Panc1 (cell line): ENCODE measurements at regions not wholly inside any gene's neighbourhood (a gene's known extent, or its start where the extent isn't known, plus 50 kb on each side); places are given as distances from the start of the nearest gene placed in this dataset.

ENCODE experiments used
- CTCF ChIP-seq: fragments of 450-650 bp; IDR thresholded peaks from 2 replicates; pipeline ENCODE4 v1.5.1; 2017; ENCODE audit warnings: mild to moderate bottlenecking
- POLR2AphosphoS5 ChIP-seq: IDR thresholded peaks from 2 replicates; pipeline ENCODE4 v1.6.1; 2012; ENCODE audit warnings: mild to moderate bottlenecking, low read depth, low read length, moderate library complexity
- SIN3A ChIP-seq: IDR thresholded peaks from 2 replicates; pipeline ENCODE4 v1.6.1; 2012; ENCODE audit warnings: low read depth, mild to moderate bottlenecking, low read length, moderate library complexity, borderline replicate concordance; ENCODE audit not compliant: insufficient read depth
- TCF7L2 ChIP-seq: IDR thresholded peaks from 2 replicates; pipeline ENCODE4 v1.6.1; 2011; ENCODE audit warnings: mild to moderate bottlenecking, low read depth, low read length, inconsistent platforms
- TF ChIP-seq, protein P1 (sequence below), 2 experiments: IDR thresholded peaks; 2 replicates each; pipeline ENCODE4 v1.6.1; 2011 to 2012; ENCODE audit warnings: low read depth in 2 of 2, control low read depth in 1 of 2, low read length in 1 of 2, mild to moderate bottlenecking in 1 of 2, moderate library complexity in 1 of 2; ENCODE audit not compliant: insufficient read depth in 1 of 2

GRCh38 chr5:60507687-60508086, 192.3 kb downstream of the DEPDC1B start:
- no peak for TF ChIP-seq CTCF
- no peak for TF ChIP-seq SIN3A
- TF ChIP-seq TCF7L2: no peak
- TF ChIP-seq POLR2AphosphoS5: no peak
- TF ChIP-seq, protein P1, sequence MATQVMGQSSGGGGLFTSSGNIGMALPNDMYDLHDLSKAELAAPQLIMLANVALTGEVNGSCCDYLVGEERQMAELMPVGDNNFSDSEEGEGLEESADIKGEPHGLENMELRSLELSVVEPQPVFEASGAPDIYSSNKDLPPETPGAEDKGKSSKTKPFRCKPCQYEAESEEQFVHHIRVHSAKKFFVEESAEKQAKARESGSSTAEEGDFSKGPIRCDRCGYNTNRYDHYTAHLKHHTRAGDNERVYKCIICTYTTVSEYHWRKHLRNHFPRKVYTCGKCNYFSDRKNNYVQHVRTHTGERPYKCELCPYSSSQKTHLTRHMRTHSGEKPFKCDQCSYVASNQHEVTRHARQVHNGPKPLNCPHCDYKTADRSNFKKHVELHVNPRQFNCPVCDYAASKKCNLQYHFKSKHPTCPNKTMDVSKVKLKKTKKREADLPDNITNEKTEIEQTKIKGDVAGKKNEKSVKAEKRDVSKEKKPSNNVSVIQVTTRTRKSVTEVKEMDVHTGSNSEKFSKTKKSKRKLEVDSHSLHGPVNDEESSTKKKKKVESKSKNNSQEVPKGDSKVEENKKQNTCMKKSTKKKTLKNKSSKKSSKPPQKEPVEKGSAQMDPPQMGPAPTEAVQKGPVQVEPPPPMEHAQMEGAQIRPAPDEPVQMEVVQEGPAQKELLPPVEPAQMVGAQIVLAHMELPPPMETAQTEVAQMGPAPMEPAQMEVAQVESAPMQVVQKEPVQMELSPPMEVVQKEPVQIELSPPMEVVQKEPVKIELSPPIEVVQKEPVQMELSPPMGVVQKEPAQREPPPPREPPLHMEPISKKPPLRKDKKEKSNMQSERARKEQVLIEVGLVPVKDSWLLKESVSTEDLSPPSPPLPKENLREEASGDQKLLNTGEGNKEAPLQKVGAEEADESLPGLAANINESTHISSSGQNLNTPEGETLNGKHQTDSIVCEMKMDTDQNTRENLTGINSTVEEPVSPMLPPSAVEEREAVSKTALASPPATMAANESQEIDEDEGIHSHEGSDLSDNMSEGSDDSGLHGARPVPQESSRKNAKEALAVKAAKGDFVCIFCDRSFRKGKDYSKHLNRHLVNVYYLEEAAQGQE (IDR thresholded peaks at IDR 0.05; ENCODE audit: insufficient read depth in 1 of 2, low read depth in 2 of 2, low read length in 1 of 2): no peak
